ENCODE measurements at regions not wholly inside any gene's neighbourhood (a gene's known extent, or its start where the extent isn't known, plus 50 kb on each side); places are given as distances from the start of the nearest gene placed in this dataset.

DNA sequence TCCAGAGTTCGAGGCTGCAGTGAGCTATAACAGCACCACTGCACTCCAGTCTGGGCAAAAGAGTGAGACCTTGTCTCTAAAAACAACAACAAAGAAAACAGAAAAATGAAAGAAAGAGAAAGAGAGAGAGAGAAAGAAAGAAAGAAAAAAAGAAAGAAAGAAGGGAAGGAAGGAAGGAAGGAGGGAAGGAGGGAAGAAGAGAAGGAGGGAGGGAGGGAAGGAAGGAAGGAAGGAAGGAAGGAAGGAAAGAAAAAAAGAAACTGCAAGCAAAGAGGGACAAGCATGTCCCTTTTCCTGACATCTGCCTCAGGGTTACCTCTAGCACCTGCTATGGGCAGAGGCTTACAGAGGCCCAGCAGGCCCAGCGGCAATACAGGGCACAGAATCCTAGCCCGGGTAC is 475.0 kb downstream of the MIAT start:
- H3K4me2 ChIP-seq (ENCODE audit: low read length): no peak overlapping the region
- H3F3A ChIP-seq (ENCODE audit: insufficient read depth, low read length): no peaks in the 10 kb centered on the region
- no peaks in the 10 kb centered on the region for H3K4me1 ChIP-seq (ENCODE audit: insufficient read depth, low read length, severe bottlenecking)
- H3K36me3 ChIP-seq (ENCODE audit: insufficient read depth, low read length): no peaks in the 10 kb centered on the region
- no peak for TF ChIP-seq EZH2 (IDR thresholded peaks at IDR 0.05; ENCODE audit: borderline replicate concordance, low read length)
- TF ChIP-seq, protein P1, sequence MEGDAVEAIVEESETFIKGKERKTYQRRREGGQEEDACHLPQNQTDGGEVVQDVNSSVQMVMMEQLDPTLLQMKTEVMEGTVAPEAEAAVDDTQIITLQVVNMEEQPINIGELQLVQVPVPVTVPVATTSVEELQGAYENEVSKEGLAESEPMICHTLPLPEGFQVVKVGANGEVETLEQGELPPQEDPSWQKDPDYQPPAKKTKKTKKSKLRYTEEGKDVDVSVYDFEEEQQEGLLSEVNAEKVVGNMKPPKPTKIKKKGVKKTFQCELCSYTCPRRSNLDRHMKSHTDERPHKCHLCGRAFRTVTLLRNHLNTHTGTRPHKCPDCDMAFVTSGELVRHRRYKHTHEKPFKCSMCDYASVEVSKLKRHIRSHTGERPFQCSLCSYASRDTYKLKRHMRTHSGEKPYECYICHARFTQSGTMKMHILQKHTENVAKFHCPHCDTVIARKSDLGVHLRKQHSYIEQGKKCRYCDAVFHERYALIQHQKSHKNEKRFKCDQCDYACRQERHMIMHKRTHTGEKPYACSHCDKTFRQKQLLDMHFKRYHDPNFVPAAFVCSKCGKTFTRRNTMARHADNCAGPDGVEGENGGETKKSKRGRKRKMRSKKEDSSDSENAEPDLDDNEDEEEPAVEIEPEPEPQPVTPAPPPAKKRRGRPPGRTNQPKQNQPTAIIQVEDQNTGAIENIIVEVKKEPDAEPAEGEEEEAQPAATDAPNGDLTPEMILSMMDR (IDR thresholded peaks at IDR 0.05; ENCODE audit: low read length): no peak
- H3K4me3 ChIP-seq (ENCODE audit: low read depth, low read length, poor library complexity, severe bottlenecking): no peak overlapping the region
- no peaks in the 10 kb centered on the region for H3K79me2 ChIP-seq (ENCODE audit: insufficient read depth, low read length)
- H3K9me2 ChIP-seq (ENCODE audit: low read depth, low read length): no peaks in the 10 kb centered on the region
- no peak overlapping the region for H3K9ac ChIP-seq (ENCODE audit: low read length)
- H2AFZ ChIP-seq (ENCODE audit: low read length): no peak overlapping the region
- no peaks in the 10 kb centered on the region for H3K27me3 ChIP-seq (ENCODE audit: insufficient read depth, low read length)
- no peak overlapping the region for H3K27ac ChIP-seq (ENCODE audit: low read depth, low read length, poor library complexity, severe bottlenecking)
- H3K9me3 ChIP-seq (ENCODE audit: low read length): no peaks in the 10 kb centered on the region
- H4K20me1 ChIP-seq (ENCODE audit: insufficient read depth, low read length): no peaks in the 10 kb centered on the region

GRCh38 chr22:27133019-27133431 is 475.6 kb downstream of the MIAT start:
- Histone ChIP-seq H3K27ac (ENCODE audit: low read depth, low read length, poor library complexity, severe bottlenecking) (no peak overlapping the region), H3K9ac (ENCODE audit: low read length) (no peak overlapping the region), H3K9me3 (ENCODE audit: low read length) (no peaks in the 10 kb centered on the region), H3K4me3 (ENCODE audit: low read depth, low read length, poor library complexity, severe bottlenecking) (no peak overlapping the region), H4K20me1 (ENCODE audit: insufficient read depth, low read length) (no peaks in the 10 kb centered on the region), H3K4me1 (ENCODE audit: insufficient read depth, low read length, severe bottlenecking) (no peaks in the 10 kb centered on the region), H3K9me2 (ENCODE audit: low read depth, low read length) (no peaks in the 10 kb centered on the region), H2AFZ (ENCODE audit: low read length) (no peak overlapping the region), H3K79me2 (ENCODE audit: insufficient read depth, low read length) (no peaks in the 10 kb centered on the region), H3K4me2 (ENCODE audit: low read length) (no peak overlapping the region), H3K36me3 (ENCODE audit: insufficient read depth, low read length) (no peaks in the 10 kb centered on the region), H3K27me3 (ENCODE audit: insufficient read depth, low read length) (no peaks in the 10 kb centered on the region), H3F3A (ENCODE audit: insufficient read depth, low read length) (no peaks in the 10 kb centered on the region)
- no peak for TF ChIP-seq EZH2 (IDR thresholded peaks at IDR 0.05; ENCODE audit: borderline replicate concordance, low read length)
- TF ChIP-seq, protein P1 (IDR thresholded peaks at IDR 0.05; ENCODE audit: low read length): no peak

GRCh38 chr22:27133681-27134314 is 476.4 kb downstream of the MIAT start:
- H3K9me3 ChIP-seq (ENCODE audit: low read length): no peaks in the 10 kb centered on the region
- no peaks in the 10 kb centered on the region for H3K36me3 ChIP-seq (ENCODE audit: insufficient read depth, low read length)
- TF ChIP-seq, protein P1 (IDR thresholded peaks at IDR 0.05; ENCODE audit: low read length): no peak
- no peak for TF ChIP-seq EZH2 (IDR thresholded peaks at IDR 0.05; ENCODE audit: borderline replicate concordance, low read length)
- H3K4me2 ChIP-seq (ENCODE audit: low read length): no peak overlapping the region
- H3F3A ChIP-seq (ENCODE audit: insufficient read depth, low read length): no peaks in the 10 kb centered on the region
- no peaks in the 10 kb centered on the region for H3K4me1 ChIP-seq (ENCODE audit: insufficient read depth, low read length, severe bottlenecking)
- no peak overlapping the region for H2AFZ ChIP-seq (ENCODE audit: low read length)
- no peaks in the 10 kb centered on the region for H3K9me2 ChIP-seq (ENCODE audit: low read depth, low read length)
- no peaks in the 10 kb centered on the region for H3K79me2 ChIP-seq (ENCODE audit: insufficient read depth, low read length)
- no peaks in the 10 kb centered on the region for H4K20me1 ChIP-seq (ENCODE audit: insufficient read depth, low read length)
- no peak overlapping the region for H3K9ac ChIP-seq (ENCODE audit: low read length)
- H3K27me3 ChIP-seq (ENCODE audit: insufficient read depth, low read length): no peaks in the 10 kb centered on the region
- H3K4me3 ChIP-seq (ENCODE audit: low read depth, low read length, poor library complexity, severe bottlenecking): no peak overlapping the region
- H3K27ac ChIP-seq (ENCODE audit: low read depth, low read length, poor library complexity, severe bottlenecking): no peak overlapping the region

Data from OCI-LY1 (cell line).